NCI-H1105 (cell line): ENCODE measurements at regions not wholly inside any gene's neighbourhood (a gene's known extent, or its start where the extent isn't known, plus 50 kb on each side); places are given as distances from the start of the nearest gene placed in this dataset.

Source experiments
- DNase-seq: peaks from one replicate; lab custom pipeline; 2025; lab: John Stamatoyannopoulos, UW

DNA sequence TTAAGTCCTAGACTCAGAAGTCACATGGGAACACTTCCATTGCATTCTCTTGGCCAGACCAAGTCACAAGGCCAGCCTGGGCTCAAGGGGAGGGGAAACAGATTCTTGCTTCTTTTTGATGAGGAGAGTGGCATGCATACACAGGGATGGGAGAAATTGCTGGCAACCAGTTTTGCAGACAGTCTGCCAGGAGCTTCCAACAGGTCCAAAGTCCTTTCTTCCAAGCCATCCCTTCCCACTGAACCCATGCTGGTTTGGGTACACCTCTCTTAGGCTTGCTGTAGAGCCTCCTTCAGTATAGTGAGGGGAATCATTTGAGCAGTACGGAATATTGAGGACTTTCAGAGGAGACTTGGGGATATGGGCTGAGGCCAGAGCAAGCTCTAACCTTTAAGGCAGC lies 267.8 kb downstream of the BCOR start:
- DNase-seq, result no peak

DNA sequence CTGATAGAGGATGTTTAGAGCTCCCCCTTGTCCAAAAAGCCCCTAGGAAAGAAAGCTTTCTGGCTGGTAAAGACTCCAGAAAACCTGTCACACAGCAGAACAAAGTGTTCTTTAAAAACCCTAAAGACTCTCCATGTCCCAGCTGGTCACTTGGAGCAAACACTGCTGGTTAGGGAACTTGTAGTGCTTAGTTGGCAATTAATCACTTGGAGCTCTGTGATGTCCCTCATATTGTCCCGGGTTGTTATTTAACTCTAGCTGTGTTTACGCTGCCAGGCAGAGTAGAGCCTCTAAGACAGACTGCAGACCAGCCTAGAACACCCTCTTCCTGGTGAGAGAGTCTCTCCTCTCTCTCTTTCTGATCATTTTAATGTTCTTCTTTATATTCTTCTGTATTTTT lies 267.3 kb downstream of the BCOR start:
- DNase-seq, result no peak

DNA sequence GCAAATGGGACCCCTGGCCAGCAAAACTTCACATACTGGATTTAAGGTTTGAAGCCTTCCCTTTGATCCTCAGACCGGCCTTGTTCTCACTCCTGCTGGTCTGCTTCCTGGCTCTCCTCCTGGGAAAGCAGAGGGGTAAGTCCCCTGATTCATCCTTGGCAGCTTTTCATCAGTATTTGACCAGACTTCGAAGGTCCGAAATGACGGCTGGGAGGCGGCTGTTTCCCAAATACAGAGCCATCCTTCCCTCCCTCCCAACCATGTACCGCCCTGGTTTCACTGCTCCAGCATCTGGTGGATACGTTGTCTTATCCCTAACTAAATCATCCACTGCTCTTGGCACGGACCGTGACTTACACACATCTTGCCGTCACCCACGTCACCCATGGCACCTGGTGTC lies 265.5 kb downstream of the BCOR start:
- DNase-seq, result no peak

DNA sequence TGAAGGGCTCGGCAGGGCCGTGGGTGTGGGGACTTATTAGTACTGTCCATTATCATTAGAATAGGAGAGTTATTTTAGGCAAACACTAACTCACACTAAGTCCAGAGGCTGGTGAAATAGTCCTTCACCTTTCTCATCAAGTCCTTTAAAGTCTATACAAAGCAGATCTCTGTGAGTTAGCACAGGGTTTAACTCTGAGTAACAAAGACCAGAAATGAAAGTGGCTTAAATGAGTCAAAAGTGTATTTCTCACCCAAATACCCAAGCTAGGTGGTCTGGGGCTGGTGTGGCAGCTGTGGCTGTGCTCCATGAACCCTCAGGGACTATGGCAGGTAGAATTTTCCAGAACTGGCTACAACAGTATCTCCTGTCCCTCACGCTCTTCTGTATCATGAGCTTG lies 263.2 kb downstream of the BCOR start:
- no peak for DNase-seq

DNA sequence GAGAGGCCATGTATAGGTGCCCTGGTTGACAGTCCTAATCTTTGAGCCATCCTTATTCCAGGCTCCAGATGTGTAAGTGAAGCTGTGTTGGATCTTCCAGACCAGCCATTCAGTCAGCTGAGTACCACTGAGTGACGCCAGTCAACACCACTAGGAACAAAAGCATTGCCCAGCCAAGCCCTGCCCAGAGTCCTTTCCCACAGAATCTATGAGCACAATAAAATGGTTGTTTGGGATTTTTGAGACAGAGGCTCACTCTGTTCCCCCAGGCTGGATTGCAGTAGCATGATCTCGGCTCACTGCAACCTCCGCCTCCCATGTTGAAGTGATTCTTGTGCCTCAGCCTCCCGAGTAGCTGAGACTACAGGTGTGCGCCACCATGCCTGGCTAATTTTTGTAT lies 262.5 kb downstream of the BCOR start:
- DNase-seq, result no peak

DNA sequence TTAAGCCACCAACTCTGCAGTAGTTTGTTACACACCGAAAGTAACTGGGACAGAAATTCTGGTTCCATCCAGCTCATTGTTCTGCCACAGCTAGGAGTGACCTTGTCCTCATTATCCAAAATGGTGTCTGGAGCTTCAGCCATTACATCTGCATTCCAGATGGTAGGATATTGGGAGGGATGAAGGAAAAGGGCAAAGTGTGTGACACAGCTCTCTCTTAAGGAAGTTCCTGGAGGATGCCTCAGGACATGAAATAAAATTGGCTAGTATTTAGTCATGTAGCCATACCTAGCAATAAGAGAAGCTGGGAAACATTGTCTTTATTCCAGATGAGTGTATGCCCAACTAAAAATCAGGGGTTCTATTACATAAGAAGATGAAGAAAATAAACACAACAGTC lies 262.0 kb downstream of the BCOR start:
- DNase-seq, result no peak

DNA sequence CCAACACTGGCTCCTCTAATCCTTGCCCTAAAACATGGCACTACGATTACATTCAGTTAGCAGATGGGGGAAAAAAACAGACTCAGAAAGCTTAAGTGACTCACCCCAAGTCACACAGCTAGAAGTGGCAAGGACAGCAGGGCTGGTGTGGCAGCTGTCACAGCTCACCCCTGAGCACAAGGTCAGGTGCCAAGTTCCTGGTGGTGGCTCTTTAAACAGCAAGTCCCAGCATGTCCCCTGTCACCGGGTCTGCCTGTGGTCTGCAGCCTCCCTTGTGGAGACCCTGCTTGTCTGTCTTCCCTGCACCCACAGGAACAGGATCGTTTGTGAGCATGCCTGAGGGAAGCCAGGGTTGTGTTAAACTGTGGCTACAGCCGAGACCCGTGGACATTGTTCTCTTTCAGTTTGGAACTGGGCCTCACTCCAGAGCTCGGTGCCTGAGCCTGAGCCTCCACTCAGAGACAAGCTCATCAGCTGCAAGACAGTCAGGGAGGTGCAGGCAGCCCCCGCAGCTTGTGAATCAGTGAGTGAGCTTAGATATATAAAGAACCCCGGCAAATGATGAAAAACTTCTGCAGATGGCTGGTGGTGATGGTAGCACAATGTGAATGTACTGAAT lies 260.8 kb downstream of the BCOR start:
- DNase-seq, result peak; percentile 46

DNA sequence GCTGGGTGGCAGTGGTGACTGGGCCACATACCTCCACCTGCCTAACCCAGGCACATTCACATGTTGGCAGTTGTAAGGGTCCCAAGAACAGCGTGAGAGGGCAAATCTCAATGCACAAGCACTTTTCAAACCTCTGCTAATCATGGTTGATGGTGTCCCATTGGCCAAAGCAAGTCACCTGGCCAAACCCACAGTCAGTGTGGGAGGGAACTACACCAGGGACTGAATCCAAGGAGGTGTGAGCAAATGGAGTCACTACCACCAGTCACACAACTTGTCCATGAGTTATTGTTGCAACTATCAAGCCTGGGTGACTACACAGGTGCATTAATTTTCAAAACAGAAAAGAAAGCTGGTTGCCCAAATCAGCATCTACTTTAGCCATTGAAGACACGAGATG lies 260.1 kb downstream of the BCOR start:
- DNase-seq, result no peak

DNA sequence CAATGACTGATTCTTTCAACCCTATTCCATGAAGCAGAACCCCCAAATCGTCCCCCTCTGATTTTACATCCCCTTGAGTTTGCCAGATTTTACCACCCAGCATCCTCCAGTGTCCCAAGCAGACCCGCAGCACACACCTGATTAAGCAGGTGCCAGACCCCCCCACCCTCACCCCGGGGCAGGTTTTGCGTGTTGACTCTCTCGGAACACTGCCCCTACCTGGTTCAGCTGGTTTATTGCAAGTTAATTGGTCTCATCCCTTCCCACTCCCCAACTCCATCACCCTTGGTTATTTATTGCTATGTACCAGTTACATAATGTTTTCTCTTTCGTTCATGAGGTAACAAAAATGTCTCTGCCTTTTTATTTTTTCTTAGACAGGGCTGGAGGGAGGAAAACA lies 258.4 kb downstream of the BCOR start:
- DNase-seq, result no peak

DNA sequence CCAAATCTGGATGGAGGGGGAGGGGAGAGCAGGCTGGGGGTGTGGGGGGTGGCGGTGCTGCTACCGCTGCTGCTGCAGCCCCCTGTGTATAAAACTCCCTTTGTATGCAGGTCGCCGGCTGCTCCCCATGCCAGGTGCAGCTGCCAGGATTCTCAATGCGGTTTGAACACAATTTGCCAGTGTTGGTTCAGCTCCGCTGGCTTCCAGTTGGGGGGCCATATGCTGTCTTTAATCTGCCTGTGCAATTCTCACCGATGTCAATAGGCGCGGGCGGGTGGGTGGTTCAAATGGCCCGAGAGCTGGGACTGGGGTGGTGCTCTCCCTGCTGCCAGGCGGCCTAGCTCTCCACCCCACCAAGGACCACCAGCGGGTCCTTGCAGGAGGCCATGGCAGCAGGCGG lies 257.6 kb downstream of the BCOR start:
- DNase-seq, result no peak

DNA sequence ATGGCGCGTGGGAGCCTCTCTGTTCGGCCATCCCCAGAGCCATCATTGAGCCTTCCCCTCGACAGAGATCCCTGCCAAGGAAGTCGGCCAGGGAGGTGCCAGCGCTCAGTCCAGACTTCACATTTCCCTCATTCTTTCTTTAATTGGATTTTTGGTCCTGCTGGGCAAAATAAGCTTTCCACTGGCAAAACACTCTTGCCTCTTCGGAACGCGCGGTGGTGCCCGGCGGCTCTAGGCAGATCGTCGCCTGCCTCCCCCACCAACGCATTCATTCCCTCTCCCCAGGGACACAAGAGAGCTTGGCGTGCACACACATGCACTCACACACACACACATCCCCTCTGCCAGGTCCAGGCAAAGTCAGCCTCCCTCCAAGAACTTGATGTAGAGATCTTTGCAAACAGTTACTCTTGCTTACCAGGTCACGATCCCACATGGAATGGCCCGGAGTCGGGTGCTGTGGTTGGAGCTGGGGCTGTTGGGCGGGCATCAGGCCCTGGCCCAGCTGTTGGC lies 257.1 kb downstream of the BCOR start:
- no peak for DNase-seq

DNA sequence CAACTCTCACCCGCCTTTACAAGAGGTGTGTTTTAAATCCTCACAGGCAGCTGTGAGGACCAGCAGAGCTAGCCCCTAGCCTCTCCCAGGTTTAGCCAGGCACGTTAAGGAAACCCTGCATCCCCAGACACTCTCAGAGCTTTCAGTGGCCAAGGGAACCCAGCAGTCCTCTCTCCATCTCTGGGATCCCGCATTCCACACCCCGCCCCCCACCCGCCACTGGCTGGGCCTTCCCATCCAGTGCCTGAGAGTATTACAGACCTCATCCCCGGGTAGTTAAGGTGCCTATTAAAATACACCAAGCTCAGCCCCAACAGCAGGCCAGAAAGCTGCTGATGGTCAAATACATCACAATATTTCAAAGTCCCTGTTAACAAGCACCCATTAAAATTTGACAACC lies 256.2 kb downstream of the BCOR start:
- no peak for DNase-seq

DNA sequence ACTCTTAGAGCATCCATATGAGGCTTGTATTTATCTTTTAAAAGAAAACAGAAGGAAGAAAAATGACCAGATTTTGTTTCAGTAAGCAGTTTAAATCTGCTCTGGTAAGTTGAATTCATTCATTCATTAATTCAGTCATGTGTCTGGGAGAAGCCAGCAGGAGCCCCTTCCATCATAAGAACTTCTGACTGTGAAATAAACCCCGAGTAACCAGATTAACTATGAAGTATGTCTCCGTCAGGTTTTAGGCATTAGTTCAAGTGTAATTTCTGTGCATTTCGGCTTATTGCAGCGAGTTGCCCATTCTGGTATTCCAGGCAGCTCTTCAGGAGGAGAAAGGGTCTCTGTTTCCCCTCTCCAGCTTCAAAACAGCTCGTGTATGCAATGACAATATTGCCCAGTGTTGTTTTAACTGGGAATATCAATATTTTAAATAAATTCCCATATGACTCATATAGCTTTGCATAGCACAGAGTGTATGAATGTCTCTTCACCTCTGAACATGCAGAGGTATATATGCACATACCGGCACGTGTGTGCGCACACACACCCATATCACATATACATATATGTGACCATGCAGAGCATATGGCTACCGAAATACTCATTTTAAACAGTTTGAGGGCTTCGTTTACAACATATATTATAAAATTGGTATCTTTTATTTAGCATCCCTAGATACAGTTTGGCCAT lies 255.3 kb downstream of the BCOR start:
- DNase-seq, result no peak

DNA sequence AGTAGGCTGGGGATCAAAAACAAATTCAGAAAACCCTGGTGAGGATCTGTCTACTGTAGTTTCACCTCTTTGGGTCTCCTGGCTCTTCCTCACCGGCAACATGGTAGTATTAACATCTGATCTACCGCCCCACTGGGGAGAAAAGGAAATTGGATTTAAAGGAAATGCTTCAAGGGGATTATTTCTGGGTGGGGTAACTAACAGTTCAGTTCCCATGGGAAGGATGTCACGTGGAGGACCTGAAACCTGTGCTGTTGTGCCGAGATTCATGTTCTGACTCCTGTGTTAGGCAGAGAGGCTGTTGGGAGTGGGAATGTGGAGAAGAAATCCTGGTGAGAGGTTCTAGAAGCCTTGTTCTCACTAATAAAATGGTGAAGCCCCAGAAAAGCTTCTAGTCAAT lies 254.4 kb downstream of the BCOR start:
- no peak for DNase-seq

DNA sequence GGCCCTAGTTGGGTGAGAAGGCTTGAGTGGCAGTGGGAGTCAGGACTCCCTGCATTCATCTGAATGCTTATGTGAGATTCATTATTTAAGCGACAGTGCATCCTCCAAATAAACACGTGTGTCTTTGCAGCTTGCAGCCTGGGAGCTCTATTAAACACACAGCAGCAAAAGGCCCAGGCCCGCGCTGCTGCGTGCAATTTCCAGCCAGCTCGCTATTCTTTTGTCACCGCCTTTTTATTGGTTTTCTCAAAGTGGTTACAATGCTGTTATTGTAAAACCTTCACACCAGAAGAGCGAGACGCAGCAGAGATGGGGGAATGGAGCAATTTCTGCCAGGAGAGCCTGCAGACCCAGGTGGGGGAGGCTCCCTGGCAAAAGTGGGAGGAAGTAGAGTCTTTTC lies 252.5 kb downstream of the BCOR start:
- DNase-seq, result no peak

DNA sequence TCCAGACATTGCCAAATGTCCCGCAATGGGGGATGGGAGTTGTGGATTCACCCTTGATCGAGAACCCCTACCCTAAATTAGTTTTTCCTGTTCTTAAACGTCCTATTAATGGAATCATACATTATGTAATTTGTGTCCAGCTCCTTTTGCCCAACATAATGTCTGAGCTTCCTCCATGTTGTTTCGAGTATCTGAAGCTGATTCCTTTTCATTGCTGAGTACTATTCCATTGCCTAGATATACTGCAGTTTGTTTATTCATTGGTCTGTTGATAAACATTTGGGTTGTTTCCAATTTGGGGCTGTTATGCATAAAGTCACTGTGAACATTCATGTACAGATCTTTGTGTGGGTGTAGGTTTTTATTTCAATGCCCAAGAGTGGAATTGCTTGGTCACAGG lies 251.3 kb downstream of the BCOR start:
- DNase-seq, result no peak

DNA sequence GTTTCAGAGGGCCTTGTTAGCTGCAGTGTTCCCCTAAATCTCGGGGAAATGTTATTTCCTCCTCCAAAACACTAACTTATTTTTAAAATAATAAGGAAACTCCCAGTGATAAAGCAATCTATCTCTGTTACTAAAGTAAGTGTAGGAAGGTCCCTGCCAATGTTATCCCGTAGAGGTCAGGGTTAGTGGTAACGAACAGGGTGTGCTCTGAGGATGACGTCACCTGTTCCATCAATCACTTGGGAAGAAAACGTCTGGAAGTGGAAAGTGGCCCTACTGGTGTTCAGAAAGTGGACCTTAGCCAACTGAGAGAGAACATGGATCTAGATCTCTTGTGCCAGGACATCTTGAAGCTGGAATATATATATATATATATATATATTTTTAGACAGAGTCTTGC lies 249.5 kb downstream of the BCOR start:
- DNase-seq, result no peak

DNA sequence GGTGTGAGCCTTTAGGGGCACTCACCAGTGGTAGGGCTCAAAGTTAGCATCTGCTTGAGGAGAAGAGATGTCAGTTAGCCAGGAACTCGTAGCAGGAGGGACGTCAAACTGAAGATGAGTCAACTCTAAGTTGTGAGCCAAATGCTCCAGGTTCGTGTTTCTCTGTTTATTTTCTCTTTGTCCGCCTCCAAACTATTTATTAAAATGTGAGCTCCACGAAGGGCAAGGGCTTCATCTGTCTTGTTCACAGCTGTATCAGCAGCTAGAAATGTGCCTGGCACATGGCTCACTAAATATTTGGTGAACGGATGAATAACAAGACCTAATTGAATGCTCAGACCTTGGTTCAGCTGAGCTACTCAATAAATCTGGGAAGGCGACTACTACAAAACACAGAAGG lies 248.9 kb downstream of the BCOR start:
- DNase-seq, result no peak

DNA sequence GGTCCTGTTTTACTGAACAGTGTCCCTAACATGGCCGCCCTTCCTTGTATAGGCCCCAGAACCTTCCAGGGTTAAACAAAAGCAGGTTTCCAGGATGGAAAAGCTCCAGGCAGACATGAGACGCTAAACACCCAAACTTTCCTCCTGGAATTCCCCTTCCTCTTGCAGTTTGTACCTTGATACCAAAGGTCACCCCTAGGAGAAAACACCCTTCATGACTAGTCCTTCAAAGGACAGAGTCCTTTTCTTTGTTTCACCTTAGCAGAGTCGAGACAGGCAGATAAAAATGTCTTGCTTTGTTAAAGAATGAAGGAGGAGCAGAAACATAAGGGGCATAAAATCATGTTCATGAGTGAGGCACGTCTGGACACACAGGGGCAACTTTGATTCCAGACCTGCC lies 247.5 kb downstream of the BCOR start:
- DNase-seq, result no peak

DNA sequence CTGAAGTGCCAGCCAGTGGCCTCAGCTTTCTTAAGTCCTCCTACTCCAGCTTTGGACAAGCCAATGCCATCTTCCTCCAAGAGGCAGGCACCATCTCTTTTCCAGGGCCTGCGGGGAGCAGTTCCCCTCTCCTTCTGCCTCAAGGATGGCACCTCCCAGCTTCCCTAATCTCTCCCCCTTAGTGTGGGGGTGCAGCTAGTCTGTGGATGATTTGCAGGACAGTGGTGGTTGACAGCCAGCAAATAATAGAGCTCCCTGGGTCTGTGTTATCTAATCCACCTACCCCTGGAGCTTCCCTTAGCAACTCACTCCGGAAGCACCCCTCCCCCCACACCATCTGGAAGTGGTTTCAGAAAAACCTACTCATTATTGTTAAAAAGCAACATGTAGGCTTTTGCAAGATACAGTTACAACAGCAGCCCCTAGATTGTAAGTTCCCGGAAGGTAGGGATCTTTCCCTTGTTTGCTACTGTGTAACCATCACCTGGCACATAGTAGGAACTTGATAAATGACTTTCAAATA lies 247.1 kb downstream of the BCOR start:
- DNase-seq, result no peak

DNA sequence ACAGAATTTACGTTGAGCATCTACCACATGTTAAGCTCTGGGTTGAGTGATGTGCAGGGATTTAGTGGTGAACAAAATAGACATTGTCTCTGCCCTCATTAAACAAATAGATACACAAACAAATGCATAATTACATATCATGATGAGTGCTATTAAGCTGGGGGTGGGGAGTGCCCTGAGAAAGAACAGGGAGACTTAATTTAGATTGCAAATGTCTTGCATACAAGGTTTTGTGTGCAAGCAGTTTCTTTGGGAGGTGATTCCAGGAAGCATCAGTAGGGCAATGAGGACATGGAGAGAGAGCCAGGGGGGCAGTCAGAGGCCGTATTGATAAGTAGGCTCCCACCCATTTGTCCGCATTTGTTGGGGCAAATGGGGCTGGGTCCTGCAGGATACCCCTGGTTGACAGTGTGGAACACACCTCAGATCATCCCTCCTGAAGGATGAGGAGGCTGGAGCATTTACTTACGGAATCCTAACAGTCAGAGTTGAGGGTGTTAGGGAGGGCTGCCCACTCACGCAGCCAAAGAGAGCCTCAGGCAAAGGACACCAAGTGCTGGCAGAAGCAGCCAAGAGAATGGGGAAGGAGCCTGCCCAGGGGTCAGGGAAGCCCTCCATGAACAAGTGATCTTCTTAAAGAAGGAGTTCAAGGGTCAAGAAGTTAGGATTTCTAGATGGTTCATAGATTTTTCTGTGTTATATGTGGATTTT lies 245.9 kb downstream of the BCOR start:
- no peak for DNase-seq

DNA sequence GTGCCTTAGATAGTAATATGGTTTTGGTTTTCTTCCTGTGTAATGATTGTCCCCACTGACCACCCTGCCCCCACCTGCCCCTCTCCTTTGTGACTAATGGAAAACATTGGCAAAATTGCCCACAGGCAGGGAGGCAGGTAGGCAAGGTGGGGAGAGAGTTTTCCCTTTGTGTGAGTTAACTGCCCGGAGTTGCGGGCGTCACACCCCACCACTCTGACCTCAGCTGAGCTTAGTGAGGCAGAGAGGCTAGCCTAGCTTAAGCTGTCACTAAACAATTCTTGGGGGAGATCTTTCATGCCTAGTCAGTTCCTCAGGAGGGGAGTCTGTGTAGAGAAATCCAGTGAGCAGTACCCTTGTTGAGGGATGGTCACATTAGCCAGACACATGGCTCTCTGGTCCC lies 245.3 kb downstream of the BCOR start:
- DNase-seq, result no peak

DNA sequence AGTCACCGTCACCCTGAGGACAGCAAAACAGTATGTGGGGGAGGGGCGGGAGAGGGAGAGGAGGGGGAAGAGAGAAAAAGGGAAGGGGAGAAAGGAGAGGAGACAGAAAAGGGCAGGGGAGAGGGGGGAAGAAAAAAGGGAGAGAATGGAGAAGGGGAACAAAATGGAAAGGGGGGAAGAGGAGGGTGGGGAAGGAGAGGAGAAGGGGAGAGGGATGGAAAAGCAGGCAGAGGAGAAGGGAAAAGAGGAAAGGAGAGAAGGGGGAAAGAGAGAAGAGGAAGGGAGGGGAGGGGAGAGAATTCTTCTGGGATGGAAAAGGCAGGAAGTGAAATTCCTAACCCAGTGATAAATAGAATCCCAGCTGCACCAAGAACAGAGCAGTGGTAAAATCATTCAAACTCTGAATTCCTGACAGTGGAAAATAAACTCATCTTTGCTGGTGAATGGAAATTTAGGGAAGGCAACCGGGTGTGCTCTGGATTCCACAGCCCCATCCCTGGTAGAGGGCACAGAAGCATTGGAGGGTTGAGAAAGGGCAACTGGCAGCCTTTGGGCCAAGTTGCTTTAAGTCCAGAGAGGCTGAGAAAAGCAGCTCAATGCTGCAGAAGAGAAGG lies 244.2 kb downstream of the BCOR start:
- no peak for DNase-seq
